Panc1 (cell line): ENCODE measurements at regions not wholly inside any gene's neighbourhood (a gene's known extent, or its start where the extent isn't known, plus 50 kb on each side); places are given as distances from the start of the nearest gene placed in this dataset.

ENCODE experiments used
- ATAC-seq: fragments of 200-7000 bp; cut with Tn5 transposase; 2 replicates; pipeline ENCODE4 v1.9.1; 2020; ENCODE audit warnings: mild to moderate bottlenecking, moderate library complexity
- BruUV-seq: library from RNA; stranded (reverse); fragments of 400-500 nt; replicated peaks from 2 replicates; lab custom pipeline; 2021; lab: Mats Ljungman, UMichigan
- CTCF ChIA-PET: fragments of 300-600 bp; sonication (Branson Sonifier 250); formaldehyde crosslinking; loops from one replicate; lab custom pipeline; 2022; ENCODE audit warnings: antibody characterized with exemption; lab: Charles Lee
- POLR2A ChIA-PET: fragments of 300-600 bp; sonication (Branson Sonifier 250); formaldehyde crosslinking; loops from one replicate; lab custom pipeline; 2022; ENCODE audit warnings: antibody characterized with exemption; lab: Charles Lee
- DNase-seq: peaks from one replicate; pipeline ENCODE4 v3.0.0-alpha.2; 2010; ENCODE audit warnings: low read depth, low spot score
- H3K27ac ChIP-seq: 2 replicates; pipeline ENCODE4 v1.5.1; 2011; ENCODE audit warnings: mild to moderate bottlenecking, low read length, inconsistent platforms
- H3K27me3 ChIP-seq: fragments of 200-500 bp; sonication (Bioruptor generic); 2 replicates; pipeline ENCODE4 v1.6.0; 2014; ENCODE audit warnings: low read length, inconsistent platforms; ENCODE audit not compliant: control insufficient read depth, insufficient read depth
- H3K36me3 ChIP-seq: fragments of 200-500 bp; sonication (Bioruptor generic); 2 replicates; pipeline ENCODE4 v1.5.1; 2014; ENCODE audit warnings: inconsistent platforms, mild to moderate bottlenecking, low read length, moderate library complexity; ENCODE audit not compliant: control insufficient read depth, insufficient read depth
- H3K4me1 ChIP-seq: 2 replicates; pipeline ENCODE4 v1.5.1; 2011; ENCODE audit warnings: inconsistent platforms, mild to moderate bottlenecking, low read length, moderate library complexity; ENCODE audit not compliant: control insufficient read depth, insufficient read depth
- H3K4me3 ChIP-seq, 2 experiments: 2 replicates each; pipeline ENCODE4 v1.5.1; 2011 to 2012; ENCODE audit warnings: low read depth in 2 of 2, low read length in 2 of 2, mild to moderate bottlenecking in 2 of 2, inconsistent platforms in 1 of 2, moderate library complexity in 1 of 2
- H3K9me3 ChIP-seq: fragments of 200-500 bp; sonication (Bioruptor generic); 2 replicates; pipeline ENCODE4 v1.5.1; 2014; ENCODE audit warnings: low read depth, mild to moderate bottlenecking, inconsistent platforms, low read length, moderate library complexity; ENCODE audit not compliant: control insufficient read depth, insufficient read depth
- POLR2AphosphoS5 ChIP-seq: IDR thresholded peaks from 2 replicates; pipeline ENCODE4 v1.6.1; 2012; ENCODE audit warnings: mild to moderate bottlenecking, low read depth, low read length, moderate library complexity
- REST ChIP-seq, 2 experiments: IDR thresholded peaks; 2 replicates each; pipeline ENCODE4 v1.6.1; 2011 to 2012; ENCODE audit warnings: low read depth in 2 of 2, control low read depth in 1 of 2, low read length in 1 of 2, mild to moderate bottlenecking in 1 of 2, moderate library complexity in 1 of 2; ENCODE audit not compliant: insufficient read depth in 1 of 2
- SIN3A ChIP-seq: IDR thresholded peaks from 2 replicates; pipeline ENCODE4 v1.6.1; 2012; ENCODE audit warnings: low read depth, mild to moderate bottlenecking, low read length, moderate library complexity, borderline replicate concordance; ENCODE audit not compliant: insufficient read depth
- TCF7L2 ChIP-seq: IDR thresholded peaks from 2 replicates; pipeline ENCODE4 v1.6.1; 2011; ENCODE audit warnings: mild to moderate bottlenecking, low read depth, low read length, inconsistent platforms
- in situ Hi-C: cut with HindIII; loops from 2 replicates; pipeline ENCODE4 v1.10.0; 2016; ENCODE audit warnings: low sequenced_read_pairs, low pct_unique_long_range_greater_than_20kb
- intact Hi-C: fragments of 100-400 bp; cut with micrococcal nuclease; formaldehyde crosslinking; loops from one replicate; pipeline ENCODE4 v1.10.0; 2022; ENCODE audit not compliant: unreplicated experiment
- TF ChIP-seq, protein P1 (sequence below): fragments of 450-650 bp; IDR thresholded peaks from 2 replicates; pipeline ENCODE4 v1.5.1; 2017; ENCODE audit warnings: mild to moderate bottlenecking

DNA sequence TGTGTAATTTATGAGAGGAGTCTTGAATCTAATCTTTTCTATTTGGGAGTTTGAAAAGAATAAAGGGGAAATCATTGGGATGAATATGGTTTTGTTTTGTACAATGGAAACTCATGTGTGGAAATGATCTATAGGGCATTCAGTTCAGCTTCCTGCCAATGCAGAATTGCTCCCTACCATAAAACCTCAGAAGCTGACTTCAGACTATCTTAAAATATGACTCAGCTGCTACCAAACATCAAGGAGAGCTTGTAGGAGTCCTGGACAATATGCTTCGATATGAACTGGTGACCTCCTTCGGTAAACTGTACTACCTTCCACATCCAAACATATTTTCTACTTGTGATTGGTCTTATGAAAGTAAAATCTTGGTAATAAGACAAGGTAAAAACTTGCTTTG is 160.6 kb downstream of the CAPZA3 start:
- Histone ChIP-seq H3K27ac (no peak overlapping the region), H3K9me3 (no peaks in the 10 kb centered on the region), H3K36me3 (no peaks in the 10 kb centered on the region), H3K4me1 (no peaks in the 10 kb centered on the region), H3K27me3 (no peaks in the 10 kb centered on the region), H3K4me3 (no peak overlapping the region)
- DNase-seq (no peak), ATAC-seq (no peak)
- ChIA-PET POLR2A (no interaction called here), CTCF (no interaction called here)
- no TSS peak for BruUV-seq
- in situ Hi-C loops (no loop called here), intact Hi-C loops (no loop called here)
- TF ChIP-seq SIN3A (no peak), TCF7L2 (no peak), REST (IDR thresholded peaks at IDR 0.05; ENCODE audit: insufficient read depth in 1 of 2, low read depth in 2 of 2, low read length in 1 of 2) (no peak), POLR2AphosphoS5 (no peak)
- TF ChIP-seq, protein P1, sequence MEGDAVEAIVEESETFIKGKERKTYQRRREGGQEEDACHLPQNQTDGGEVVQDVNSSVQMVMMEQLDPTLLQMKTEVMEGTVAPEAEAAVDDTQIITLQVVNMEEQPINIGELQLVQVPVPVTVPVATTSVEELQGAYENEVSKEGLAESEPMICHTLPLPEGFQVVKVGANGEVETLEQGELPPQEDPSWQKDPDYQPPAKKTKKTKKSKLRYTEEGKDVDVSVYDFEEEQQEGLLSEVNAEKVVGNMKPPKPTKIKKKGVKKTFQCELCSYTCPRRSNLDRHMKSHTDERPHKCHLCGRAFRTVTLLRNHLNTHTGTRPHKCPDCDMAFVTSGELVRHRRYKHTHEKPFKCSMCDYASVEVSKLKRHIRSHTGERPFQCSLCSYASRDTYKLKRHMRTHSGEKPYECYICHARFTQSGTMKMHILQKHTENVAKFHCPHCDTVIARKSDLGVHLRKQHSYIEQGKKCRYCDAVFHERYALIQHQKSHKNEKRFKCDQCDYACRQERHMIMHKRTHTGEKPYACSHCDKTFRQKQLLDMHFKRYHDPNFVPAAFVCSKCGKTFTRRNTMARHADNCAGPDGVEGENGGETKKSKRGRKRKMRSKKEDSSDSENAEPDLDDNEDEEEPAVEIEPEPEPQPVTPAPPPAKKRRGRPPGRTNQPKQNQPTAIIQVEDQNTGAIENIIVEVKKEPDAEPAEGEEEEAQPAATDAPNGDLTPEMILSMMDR, result no peak

- ATAC-seq, result no peak
- POLR2A ChIA-PET, result no interaction called here
Measured at GRCh38 chr12:18899162-18899561, 161.2 kb downstream of the CAPZA3 start.

More at GRCh38 chr12:18899162-18899561, 161.2 kb downstream of the CAPZA3 start:
- Histone ChIP-seq H3K4me1 (no peaks in the 10 kb centered on the region), H3K36me3 (no peaks in the 10 kb centered on the region), H3K27ac (no peak overlapping the region), H3K9me3 (no peaks in the 10 kb centered on the region), H3K4me3 (no peak overlapping the region), H3K27me3 (no peaks in the 10 kb centered on the region)
- TF ChIP-seq, protein P1, result no peak
- no peak for TF ChIP-seq TCF7L2
- no peak for TF ChIP-seq REST (IDR thresholded peaks at IDR 0.05; ENCODE audit: insufficient read depth in 1 of 2, low read depth in 2 of 2, low read length in 1 of 2)
- no peak for TF ChIP-seq POLR2AphosphoS5
- intact Hi-C loops, result no loop called here
- no peak for DNase-seq
- CTCF ChIA-PET, result no interaction called here
- no TSS peak for BruUV-seq
- in situ Hi-C loops, result no loop called here
